Uterus (tissue), 2 donors: ENCODE measurements at regions not wholly inside any gene's neighbourhood (a gene's known extent, or its start where the extent isn't known, plus 50 kb on each side); places are given as distances from the start of the nearest gene placed in this dataset.

Experiments
- POLR2A ChIP-seq, 2 donors: fragments of 450-650 bp; IDR thresholded peaks; one replicate each; pipeline ENCODE4 v1.6.1; 2016; ENCODE audit warnings: antibody characterized with exemption in 2 of 2, mild to moderate bottlenecking in 1 of 2, moderate library complexity in 1 of 2
- TF ChIP-seq, protein P1 (sequence below), 4 experiments: fragments of 200-600 bp in 2 of 4; fragments of 450-650 bp in 2 of 4; sonication (generic) in 2 of 4; IDR thresholded peaks; one replicate each; pipeline ENCODE4 v1.5.1; 2016 to 2019; ENCODE audit warnings: antibody characterized with exemption in 4 of 4, mild to moderate bottlenecking in 2 of 4, moderate library complexity in 1 of 4

DNA sequence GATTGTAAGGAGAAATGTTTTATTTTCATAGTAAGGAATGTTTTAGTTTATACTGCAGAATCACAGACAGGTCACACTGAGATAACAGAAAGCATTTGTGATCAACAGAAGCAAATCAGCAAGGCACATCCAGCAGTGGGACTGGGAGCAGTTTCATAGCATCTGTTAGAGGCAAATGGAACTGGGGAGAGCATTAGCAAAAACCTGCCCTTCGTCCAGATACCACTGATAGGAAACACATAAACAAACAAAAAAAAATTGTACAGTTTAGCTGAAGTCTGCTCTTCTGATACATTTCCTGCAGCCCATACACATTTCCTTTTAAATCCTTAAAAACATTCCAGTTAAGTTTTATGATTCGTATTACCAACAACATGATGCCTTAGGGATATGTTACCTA lies 374.3 kb downstream of the PCDH7 start:
- no peak for TF ChIP-seq POLR2A (IDR thresholded peaks at IDR 0.05)
- TF ChIP-seq, protein P1, sequence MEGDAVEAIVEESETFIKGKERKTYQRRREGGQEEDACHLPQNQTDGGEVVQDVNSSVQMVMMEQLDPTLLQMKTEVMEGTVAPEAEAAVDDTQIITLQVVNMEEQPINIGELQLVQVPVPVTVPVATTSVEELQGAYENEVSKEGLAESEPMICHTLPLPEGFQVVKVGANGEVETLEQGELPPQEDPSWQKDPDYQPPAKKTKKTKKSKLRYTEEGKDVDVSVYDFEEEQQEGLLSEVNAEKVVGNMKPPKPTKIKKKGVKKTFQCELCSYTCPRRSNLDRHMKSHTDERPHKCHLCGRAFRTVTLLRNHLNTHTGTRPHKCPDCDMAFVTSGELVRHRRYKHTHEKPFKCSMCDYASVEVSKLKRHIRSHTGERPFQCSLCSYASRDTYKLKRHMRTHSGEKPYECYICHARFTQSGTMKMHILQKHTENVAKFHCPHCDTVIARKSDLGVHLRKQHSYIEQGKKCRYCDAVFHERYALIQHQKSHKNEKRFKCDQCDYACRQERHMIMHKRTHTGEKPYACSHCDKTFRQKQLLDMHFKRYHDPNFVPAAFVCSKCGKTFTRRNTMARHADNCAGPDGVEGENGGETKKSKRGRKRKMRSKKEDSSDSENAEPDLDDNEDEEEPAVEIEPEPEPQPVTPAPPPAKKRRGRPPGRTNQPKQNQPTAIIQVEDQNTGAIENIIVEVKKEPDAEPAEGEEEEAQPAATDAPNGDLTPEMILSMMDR (IDR thresholded peaks at IDR 0.05): no peak
